DMS53 treated with DMSO at 0.1 percent for 48 hours (cell line): ENCODE measurements at regions not wholly inside any gene's neighbourhood (a gene's known extent, or its start where the extent isn't known, plus 50 kb on each side); places are given as distances from the start of the nearest gene placed in this dataset.
A peak's percentile ranks its signal among the peaks of the same experiment; 100 is the strongest.

ENCODE experiments used
- DNase-seq: peaks from one replicate; lab custom pipeline; 2025; ENCODE audit not compliant: unreplicated experiment; lab: John Stamatoyannopoulos, UW

- DNase-seq: no peak
Measured at GRCh38 chr15:39227001-39227400, 353.9 kb upstream of the THBS1 start.

GRCh38 chr15:39228889-39229288 is 352.0 kb upstream of the THBS1 start:
- DNase-seq: no peak

GRCh38 chr15:39230205-39230907 is 350.5 kb upstream of the THBS1 start:
- DNase-seq: peak; percentile 49

GRCh38 chr15:39230908-39231285 is 350.0 kb upstream of the THBS1 start:
- DNase-seq: no peak

- DNase-seq: no peak
Measured at GRCh38 chr15:39232512-39232911, 348.4 kb upstream of the THBS1 start.

GRCh38 chr15:39235084-39235795 is 345.6 kb upstream of the THBS1 start:
- DNase-seq: no peak

GRCh38 chr15:39236375-39236774 is 344.5 kb upstream of the THBS1 start:
- DNase-seq: no peak

GRCh38 chr15:39238443-39238842 is 342.4 kb upstream of the THBS1 start:
- DNase-seq: no peak

GRCh38 chr15:39239562-39239961 is 341.3 kb upstream of the THBS1 start:
- DNase-seq: no peak

GRCh38 chr15:39242345-39242744 is 338.5 kb upstream of the THBS1 start:
- no peak for DNase-seq

- DNase-seq: no peak
Measured at GRCh38 chr15:39243396-39243795, 337.5 kb upstream of the THBS1 start.

- DNase-seq: no peak
Measured at GRCh38 chr15:39244776-39245175, 336.1 kb upstream of the THBS1 start.

- no peak for DNase-seq
Measured at GRCh38 chr15:39246523-39246922, 334.4 kb upstream of the THBS1 start.

GRCh38 chr15:39247574-39247973 is 333.3 kb upstream of the THBS1 start:
- DNase-seq: no peak

GRCh38 chr15:39248204-39248603 is 332.7 kb upstream of the THBS1 start:
- peak; percentile 69 for DNase-seq

GRCh38 chr15:39250001-39250400 is 330.9 kb upstream of the THBS1 start:
- DNase-seq: no peak

- DNase-seq: no peak
Measured at GRCh38 chr15:39250460-39251186, 330.3 kb upstream of the THBS1 start.

GRCh38 chr15:39251413-39252133 is 329.3 kb upstream of the THBS1 start:
- no peak for DNase-seq

- no peak for DNase-seq
Measured at GRCh38 chr15:39252134-39252470, 328.8 kb upstream of the THBS1 start.

- no peak for DNase-seq
Measured at GRCh38 chr15:39253552-39253951, 327.3 kb upstream of the THBS1 start.

GRCh38 chr15:39254181-39254580 is 326.7 kb upstream of the THBS1 start:
- no peak for DNase-seq

GRCh38 chr15:39255760-39256159 is 325.1 kb upstream of the THBS1 start:
- peak; percentile 89 for DNase-seq
